ENCODE measurements at regions not wholly inside any gene's neighbourhood (a gene's known extent, or its start where the extent isn't known, plus 50 kb on each side); places are given as distances from the start of the nearest gene placed in this dataset.
"Not testable (repeated sequence)": the region's sequence is repeated elsewhere in the genome, so short reads cannot be mapped to it uniquely, and the experiment has no call there.

DNA sequence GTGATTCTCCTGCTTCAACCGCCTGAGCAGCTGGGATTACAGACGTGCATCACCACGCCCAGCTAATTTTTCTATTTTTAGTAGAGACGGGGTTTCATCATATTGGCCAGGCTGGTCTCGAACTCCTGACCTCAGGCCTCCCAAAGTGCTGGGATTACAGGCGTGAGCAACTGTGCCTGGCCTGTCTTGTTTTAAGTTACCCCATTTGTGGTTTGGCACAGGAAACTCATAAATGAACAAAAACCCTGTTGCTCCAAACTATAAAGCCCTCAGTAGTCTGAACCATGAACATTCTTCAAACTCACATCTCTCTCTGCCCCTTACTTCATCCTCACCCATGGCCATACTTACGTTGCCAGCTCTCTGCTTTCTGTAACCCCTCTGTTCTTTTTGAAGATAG is 61.7 kb downstream of the RHOU start:
- not testable (repeated sequence) for DNase-seq, H3K4me1 Mint-ChIP-seq, H3K27ac Mint-ChIP-seq, H3K4me3 Mint-ChIP-seq, H3K36me3 Mint-ChIP-seq, H3K9me3 Mint-ChIP-seq, H3K27me3 Mint-ChIP-seq

DNA sequence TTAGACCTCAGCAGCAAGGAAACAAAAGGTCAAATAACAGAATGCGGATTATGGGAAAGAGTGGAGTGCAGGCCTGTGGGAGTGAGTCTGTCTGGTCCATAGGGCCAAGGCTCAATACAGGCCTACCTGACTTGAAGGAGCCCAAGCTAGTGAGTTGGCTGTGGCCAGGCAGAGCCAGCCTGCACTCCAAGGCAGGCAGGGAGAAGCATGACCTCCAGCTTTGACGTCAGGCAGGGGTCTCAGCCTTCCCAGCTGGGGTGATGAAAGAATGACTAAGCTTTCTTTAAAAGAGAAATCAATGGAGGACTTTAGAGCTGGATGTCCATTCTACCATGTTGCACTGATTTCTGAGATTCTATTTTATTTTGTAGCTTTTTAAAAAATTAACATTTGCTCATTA is 62.8 kb downstream of the RHOU start:
- Mint-ChIP-seq H3K9me3 (peaks cover 7% of the 10 kb centered on the region), H3K4me1 (peaks cover 8% of the 10 kb centered on the region)
- no peak for DNase-seq

DNA sequence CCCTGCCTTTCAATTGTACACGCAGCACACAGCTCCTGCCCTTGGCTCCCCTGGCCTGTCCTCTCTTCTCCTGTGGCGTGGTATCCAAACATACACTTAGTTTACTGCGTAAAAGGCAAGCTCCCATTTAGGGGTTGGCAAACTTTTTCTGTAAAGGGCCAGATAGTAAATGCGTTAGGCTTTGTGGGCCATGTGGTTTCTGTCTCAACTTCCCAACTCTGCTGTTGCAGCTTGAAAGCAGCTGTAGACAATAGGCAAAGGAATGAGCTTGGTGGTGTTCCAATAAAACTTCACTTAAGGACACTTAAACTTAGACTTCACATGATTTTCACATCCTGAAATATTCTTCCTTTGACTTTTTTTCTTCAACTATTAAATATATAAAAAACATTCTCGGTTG is 63.3 kb downstream of the RHOU start:
- H3K4me1 Mint-ChIP-seq = peaks cover 8% of the 10 kb centered on the region

More for the DNA sequence above, 62.8 kb downstream of the RHOU start:
- Mint-ChIP-seq H3K27ac (no peak overlapping the region), H3K4me3 (no peak overlapping the region), H3K36me3 (no peaks in the 10 kb centered on the region), H3K27me3 (no peaks in the 10 kb centered on the region)

DNA sequence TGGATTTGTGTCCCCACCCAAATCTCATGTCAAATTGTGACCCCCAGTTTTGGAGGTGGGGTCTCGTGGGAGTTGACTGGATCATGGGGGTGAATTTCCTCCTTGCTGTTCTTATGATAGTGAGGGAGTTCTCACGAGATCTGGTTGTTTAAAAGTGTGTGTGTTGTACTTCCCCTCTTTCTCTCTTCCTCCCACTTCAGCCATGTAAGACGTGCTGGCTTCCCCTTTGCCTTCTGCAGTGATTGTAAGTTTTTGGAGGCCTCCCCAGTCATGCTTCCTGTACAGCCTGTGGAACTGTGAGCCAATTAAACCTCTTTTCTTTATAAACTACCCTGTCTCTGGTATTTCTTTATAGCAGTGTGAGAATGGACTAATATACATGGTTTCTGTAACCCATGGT is 64.6 kb downstream of the RHOU start:
- no peak overlapping the region for H3K27ac Mint-ChIP-seq
- DNase-seq = no peak
- H3K4me1 Mint-ChIP-seq = peaks cover 19% of the 10 kb centered on the region
- H3K9me3 Mint-ChIP-seq = peaks cover 7% of the 10 kb centered on the region
- no peak overlapping the region for H3K4me3 Mint-ChIP-seq
- peaks cover 3% of the 10 kb centered on the region for H3K36me3 Mint-ChIP-seq
- no peaks in the 10 kb centered on the region for H3K27me3 Mint-ChIP-seq

More for the DNA sequence above, 63.3 kb downstream of the RHOU start:
- Mint-ChIP-seq H3K36me3 (no peaks in the 10 kb centered on the region), H3K27me3 (no peaks in the 10 kb centered on the region), H3K27ac (no peak overlapping the region), H3K4me3 (no peak overlapping the region), H3K9me3 (peaks cover 7% of the 10 kb centered on the region)
- no peak for DNase-seq

DNA sequence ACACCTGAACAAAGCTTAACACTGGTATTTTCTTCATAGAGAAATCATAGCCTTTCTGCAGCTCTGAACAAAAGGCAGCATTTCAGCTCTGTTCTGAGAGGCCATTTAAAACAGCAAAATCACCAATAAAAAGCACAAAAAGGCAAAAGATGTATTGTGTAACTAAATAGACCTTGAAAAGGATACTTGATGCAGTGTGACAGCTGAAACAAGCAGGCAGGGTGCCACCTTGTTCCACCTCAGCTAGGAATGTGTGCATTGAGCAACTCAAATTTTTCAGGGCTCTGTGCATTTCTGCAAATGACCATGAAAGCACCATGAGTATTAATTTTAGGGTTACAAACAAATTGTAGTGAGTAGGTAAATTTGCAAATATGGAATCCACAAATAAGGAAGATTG is 65.8 kb downstream of the RHOU start:
- Mint-ChIP-seq H3K27ac (no peak overlapping the region), H3K27me3 (no peaks in the 10 kb centered on the region), H3K4me3 (no peak overlapping the region), H3K4me1 (peaks cover 24% of the 10 kb centered on the region), H3K9me3 (peaks cover 7% of the 10 kb centered on the region), H3K36me3 (peaks cover 3% of the 10 kb centered on the region)
- no peak for DNase-seq

DNA sequence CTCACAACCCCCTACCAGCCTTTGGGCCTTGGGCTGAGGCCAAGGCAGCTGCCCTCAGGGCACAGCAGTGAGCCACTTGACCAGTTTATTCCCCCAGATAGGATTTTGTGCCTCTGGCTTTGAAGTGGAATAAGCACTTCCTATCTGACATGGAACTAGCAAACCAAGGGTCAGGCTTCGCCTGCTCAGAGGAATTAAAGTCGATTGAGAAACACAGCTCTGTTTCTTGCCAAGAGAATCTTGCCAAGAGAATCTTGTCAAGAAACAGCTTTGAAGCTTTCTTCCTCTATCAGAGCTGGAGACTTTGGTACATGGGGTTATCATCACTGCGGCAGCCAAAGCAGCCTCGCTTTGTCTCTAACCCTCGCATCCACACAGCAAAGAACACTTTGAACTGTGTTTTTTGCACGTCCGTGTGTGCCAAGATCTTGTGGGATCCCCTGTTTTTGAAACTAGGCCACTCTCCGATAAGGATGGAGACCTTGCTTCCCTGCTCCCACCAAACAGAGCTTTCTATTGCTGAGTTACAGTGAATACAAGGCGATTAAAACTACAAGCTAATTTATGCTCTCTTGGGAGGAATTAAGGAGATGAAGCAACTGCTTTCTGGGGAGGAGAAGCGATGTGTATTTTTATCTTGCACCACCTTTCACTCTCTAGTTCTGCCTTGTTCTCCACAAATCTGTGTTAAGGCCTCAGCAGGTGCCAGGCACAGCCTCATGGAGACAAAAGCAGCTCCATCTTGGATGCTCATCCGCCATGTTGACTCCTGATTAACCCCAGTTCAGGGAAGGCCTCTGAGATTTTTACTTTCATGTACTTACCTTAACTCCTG is 67.3 kb downstream of the RHOU start:
- H3K27me3 Mint-ChIP-seq = no peaks in the 10 kb centered on the region
- no peak overlapping the region for H3K27ac Mint-ChIP-seq
- no peak overlapping the region for H3K4me3 Mint-ChIP-seq
- DNase-seq = no peak
- H3K9me3 Mint-ChIP-seq = peaks cover 6% of the 10 kb centered on the region
- H3K4me1 Mint-ChIP-seq = peaks cover 24% of the 10 kb centered on the region
- H3K36me3 Mint-ChIP-seq = peaks cover 3% of the 10 kb centered on the region

DNA sequence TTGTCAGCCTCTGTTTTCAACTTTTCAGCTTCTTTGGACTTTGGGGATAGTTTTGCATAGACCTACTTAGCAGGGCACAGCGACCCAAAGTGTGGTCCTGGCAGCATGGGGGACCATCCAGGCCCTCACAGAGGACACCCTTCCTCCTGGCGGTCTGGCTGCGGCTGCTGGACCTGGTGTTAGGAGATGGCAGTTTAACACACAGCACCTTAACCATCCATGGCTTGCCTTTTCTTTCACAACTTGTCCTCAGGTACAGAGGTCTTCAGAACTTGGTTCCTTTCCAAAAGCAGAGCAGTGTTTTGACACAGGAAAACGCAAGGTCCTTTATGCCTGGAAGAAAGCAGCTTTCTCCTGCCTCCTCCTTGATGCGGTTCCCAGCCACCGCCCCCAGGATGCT is 68.1 kb downstream of the RHOU start:
- H3K4me3 Mint-ChIP-seq = no peak overlapping the region
- no peak overlapping the region for H3K27ac Mint-ChIP-seq
- H3K9me3 Mint-ChIP-seq = peaks cover 5% of the 10 kb centered on the region
- no peak for DNase-seq
- H3K36me3 Mint-ChIP-seq = peaks cover 3% of the 10 kb centered on the region
- H3K4me1 Mint-ChIP-seq = peaks cover 26% of the 10 kb centered on the region
- H3K27me3 Mint-ChIP-seq = no peaks in the 10 kb centered on the region

DNA sequence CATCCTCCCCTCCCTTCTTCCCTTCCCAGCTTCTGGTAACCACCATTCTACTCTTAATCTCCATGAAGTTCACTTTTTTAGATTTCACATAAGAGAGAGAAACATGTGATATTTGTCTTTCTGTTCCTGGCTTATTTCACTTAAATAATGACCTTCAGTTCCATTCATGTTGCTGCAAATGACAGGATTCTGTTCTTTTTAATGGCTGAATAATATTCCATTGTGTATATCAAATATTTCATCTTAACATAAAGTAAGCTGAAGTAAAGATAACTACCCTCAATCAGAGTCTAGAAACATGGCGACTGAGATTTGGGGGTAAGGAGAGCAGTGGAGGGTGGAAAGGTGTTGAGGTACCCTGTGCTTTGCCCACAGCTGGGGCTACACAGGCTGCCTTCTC is 68.9 kb downstream of the RHOU start:
- H3K4me3 Mint-ChIP-seq = peak overlapping the region; percentile 52
- H3K36me3 Mint-ChIP-seq = peaks cover 3% of the 10 kb centered on the region
- no peaks in the 10 kb centered on the region for H3K27me3 Mint-ChIP-seq
- DNase-seq = no peak
- peak overlapping the region; percentile 82 for H3K27ac Mint-ChIP-seq
- peaks cover 4% of the 10 kb centered on the region for H3K9me3 Mint-ChIP-seq
- peaks cover 26% of the 10 kb centered on the region for H3K4me1 Mint-ChIP-seq

DNA sequence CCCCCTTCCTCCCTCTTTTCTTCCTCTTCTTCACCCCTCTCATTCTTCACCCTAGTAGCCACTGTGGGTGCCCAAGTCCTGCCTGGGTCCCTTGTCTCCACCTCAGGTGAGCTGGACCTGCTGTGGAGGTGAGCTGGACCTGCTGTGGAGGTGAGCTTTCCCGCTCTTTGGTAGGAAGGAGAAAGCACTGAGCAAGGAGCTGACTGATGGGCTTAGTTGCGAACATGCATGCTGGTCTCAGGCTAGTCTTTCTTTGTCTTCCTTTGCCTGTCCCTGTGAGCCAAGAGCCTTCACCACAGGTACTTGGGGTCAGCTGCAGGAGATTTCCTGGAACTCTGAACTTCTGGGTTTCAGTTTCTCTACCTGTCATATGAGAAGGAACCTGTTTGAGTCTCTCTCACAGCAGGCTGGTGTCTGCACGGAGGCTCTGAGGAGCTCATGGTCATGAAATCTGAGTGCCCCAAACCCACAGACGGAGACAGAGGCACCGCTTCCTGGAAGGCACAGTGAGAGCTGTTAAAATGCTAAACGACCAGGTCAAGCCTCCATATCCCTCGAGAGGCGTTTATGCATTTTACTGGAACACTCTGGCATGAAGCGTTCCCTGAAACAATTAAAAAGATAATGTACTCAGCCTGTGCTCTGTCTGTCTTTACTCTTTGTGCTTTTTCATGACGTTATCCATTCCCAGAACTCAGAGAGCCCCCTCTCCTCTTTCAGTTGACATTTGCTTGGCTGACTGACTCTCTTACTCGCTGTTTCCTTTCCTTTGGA is 69.5 kb downstream of the RHOU start:
- H3K27ac Mint-ChIP-seq = peak overlapping the region; percentile 82
- peak; percentile 66 for DNase-seq
- peaks cover 33% of the 10 kb centered on the region for H3K4me1 Mint-ChIP-seq
- H3K27me3 Mint-ChIP-seq = no peaks in the 10 kb centered on the region
- peaks cover 3% of the 10 kb centered on the region for H3K36me3 Mint-ChIP-seq
- H3K9me3 Mint-ChIP-seq = peaks cover 3% of the 10 kb centered on the region
- H3K4me3 Mint-ChIP-seq = peak overlapping the region; percentile 52

DNA sequence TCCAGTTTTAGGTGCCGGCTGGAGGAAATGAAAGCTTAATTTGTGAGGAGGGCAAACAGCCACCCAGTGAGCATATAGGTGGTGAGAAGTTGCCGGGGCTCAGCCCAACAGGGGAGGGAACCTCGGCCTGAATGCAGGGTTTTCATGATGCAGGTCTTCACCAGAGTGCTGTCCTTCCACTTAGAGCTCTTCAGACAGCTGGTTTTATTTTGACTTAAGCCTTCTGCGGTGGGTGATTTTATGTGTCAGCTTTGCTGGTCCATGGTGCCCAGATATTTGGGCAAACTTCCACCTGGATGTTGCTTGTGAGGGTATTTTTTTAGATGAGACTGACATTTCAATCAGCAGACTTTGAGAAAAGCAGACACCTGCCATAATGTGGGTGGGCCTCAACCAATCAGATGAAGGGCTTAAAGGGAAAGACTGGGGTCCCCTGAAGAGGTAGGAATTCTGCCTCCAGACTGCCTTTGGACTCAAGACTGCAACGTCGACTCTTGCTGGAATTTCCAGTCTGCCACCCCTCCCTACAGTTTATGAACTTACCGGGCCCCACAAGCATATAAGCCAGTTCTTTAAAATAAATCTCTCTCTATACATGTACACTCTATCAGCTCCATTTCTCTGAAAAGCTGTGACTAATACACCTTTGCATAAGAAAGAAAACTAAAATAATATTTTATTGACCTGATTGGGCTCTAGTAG is 72.8 kb downstream of the RHOU start:
- no peak for DNase-seq
- no peak overlapping the region for H3K27ac Mint-ChIP-seq
- H3K4me1 Mint-ChIP-seq = peaks cover 39% of the 10 kb centered on the region
- no peaks in the 10 kb centered on the region for H3K9me3 Mint-ChIP-seq
- no peak overlapping the region for H3K4me3 Mint-ChIP-seq
- H3K27me3 Mint-ChIP-seq = no peaks in the 10 kb centered on the region
- peaks cover 3% of the 10 kb centered on the region for H3K36me3 Mint-ChIP-seq

DNA sequence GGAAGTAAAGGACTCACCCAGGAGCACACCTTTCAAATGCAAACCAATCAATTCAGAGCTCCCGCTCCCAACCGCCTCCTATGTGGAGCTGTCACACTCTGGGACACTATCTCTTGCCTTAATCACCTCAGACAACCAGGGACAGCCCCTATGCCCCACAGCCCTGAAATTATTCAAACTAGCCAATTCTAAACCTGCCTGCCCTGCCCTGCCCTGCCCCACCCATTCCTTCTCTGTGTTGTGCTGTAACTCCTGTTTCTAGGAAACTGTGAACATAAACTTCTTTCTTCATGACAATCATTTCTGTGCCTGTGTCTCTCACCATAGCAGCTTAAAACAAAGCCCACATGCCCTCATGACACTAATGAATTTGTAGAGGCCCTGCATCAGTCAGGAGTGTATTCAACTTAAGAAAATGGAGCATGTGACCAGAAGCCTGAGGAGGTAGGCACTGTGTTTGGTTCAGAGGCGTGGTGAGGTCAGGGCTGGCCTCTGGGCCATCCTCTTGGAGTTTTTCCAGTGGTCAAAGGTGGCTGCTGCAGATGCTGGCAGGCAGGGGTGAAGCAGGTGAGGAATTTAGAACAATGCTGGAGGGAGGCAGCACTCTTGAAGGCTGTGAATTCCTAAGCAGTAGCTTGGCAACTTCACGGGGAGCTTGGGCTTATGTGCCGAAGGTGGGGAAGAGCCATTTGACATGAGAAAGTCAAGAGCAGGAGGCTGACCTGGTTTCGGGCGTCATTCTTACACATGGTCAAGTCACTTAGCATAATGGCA is 74.5 kb downstream of the RHOU start:
- Mint-ChIP-seq H3K4me1 (peaks cover 30% of the 10 kb centered on the region), H3K36me3 (no peaks in the 10 kb centered on the region), H3K4me3 (no peak overlapping the region), H3K9me3 (no peaks in the 10 kb centered on the region), H3K27ac (peak overlapping the region; percentile 30), H3K27me3 (no peaks in the 10 kb centered on the region)
- no peak for DNase-seq

DNA sequence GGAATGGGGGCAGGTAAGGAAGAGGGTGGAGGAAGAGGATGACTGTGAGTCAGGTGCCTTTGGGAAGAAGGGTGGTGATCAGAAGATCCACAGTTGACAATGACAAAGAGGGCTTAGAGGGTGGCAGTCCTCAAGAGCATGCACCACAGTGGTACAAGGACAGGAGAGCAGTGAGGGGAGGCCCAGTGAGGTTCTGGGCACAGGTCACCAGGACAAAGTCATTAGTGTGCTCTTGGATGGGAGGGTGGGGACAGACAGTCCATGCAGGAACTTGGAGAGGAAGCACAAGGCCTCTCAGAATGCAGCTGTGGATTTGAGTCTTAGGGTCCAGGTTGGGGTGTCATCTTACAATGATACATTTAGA is 75.1 kb downstream of the RHOU start:
- no peaks in the 10 kb centered on the region for H3K27me3 Mint-ChIP-seq
- H3K9me3 Mint-ChIP-seq = no peaks in the 10 kb centered on the region
- no peaks in the 10 kb centered on the region for H3K36me3 Mint-ChIP-seq
- no peak overlapping the region for H3K4me3 Mint-ChIP-seq
- no peak overlapping the region for H3K27ac Mint-ChIP-seq
- H3K4me1 Mint-ChIP-seq = peaks cover 25% of the 10 kb centered on the region
- no peak for DNase-seq

DNA sequence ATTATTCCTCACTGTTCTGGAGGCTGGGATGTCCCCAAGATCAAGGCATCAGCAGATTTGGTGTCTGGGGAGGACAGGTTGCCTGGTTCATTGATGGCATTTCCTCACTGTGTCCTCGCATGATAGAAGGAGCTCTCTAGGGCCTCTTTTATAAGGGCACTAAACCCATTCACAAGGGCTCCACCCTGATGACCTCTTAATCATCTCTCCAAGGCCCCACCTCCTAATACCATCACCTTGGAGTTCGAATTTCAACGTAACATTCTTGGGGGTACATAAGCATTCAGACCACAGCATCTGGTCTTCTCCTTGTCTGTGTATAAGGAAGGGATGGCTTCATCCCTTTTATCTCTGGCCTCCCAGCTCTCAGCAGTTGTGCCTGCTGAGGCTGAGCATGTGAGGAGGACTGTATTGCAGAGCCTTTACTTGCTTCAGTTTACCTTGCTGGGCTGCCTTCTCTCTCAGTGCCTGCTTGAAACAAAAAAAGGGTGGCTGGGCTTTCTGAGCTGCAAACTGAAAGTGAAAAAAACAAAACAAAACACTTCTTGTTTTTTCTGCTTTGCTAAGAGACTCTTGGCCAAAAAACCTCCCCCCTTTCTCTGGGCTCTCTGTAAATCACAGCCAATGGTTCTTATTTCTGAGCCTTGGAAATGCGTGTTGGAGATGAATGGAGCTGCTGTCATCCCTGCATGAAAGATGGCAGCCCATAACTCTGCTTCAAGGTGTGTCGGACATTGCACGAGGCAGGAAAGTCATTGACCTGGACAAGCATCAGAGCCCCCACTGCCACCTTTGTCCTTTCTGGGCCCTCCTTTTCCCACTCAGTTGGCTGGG is 75.8 kb downstream of the RHOU start:
- DNase-seq = no peak
- Mint-ChIP-seq H3K36me3 (no peaks in the 10 kb centered on the region), H3K4me3 (no peak overlapping the region), H3K4me1 (peaks cover 20% of the 10 kb centered on the region), H3K9me3 (no peaks in the 10 kb centered on the region), H3K27me3 (no peaks in the 10 kb centered on the region), H3K27ac (peak overlapping the region; percentile 23)

DNA sequence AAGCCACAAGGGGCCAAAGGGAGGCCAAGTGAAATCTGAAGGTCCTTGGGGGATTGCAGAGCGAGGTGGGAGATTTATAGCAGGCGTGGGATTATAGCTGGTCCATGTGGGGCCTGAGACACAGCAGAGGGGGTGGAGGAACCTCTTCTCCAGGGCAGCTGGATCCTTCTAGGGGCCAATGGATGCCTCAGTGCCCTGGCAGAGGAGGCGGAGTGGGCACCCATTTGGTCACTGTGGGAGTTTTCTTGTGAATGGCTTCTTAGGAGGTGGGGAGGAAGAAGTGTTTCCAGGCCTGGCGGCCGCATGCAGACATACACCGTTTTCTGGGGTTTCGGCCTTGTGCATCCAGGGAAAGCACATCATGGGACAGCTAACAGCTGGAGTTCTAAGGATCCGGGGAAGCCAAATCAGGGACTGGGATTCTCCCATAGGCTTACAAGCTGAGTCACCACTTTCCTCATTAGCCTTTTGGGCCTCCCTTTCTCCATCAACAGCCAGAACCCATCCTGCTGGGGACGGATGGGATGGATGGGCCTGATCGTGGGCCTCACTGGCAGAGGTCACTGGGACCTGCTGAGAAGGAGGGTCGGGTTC is 76.5 kb downstream of the RHOU start:
- H3K27ac Mint-ChIP-seq = peak overlapping the region; percentile 23
- H3K4me1 Mint-ChIP-seq = peaks cover 20% of the 10 kb centered on the region
- no peaks in the 10 kb centered on the region for H3K36me3 Mint-ChIP-seq
- DNase-seq = no peak
- no peaks in the 10 kb centered on the region for H3K9me3 Mint-ChIP-seq
- no peak overlapping the region for H3K4me3 Mint-ChIP-seq
- H3K27me3 Mint-ChIP-seq = no peaks in the 10 kb centered on the region

All from activated naive CD8-positive, alpha-beta T cell treated with anti-CD3 and anti-CD28 coated beads for 36 hours (primary cell).